Ishikawa (cell line): ENCODE measurements at regions not wholly inside any gene's neighbourhood (a gene's known extent, or its start where the extent isn't known, plus 50 kb on each side); places are given as distances from the start of the nearest gene placed in this dataset.

Source experiments
- CEBPB ChIP-seq: IDR thresholded peaks from 2 replicates; pipeline ENCODE4 v1.6.1; 2012
- CREB1 ChIP-seq: IDR thresholded peaks from 2 replicates; pipeline ENCODE4 v1.6.1; 2012; ENCODE audit warnings: low read depth
- EGR1 ChIP-seq: IDR thresholded peaks from 2 replicates; pipeline ENCODE4 v1.6.1; 2012
- EP300 ChIP-seq: IDR thresholded peaks from 2 replicates; pipeline ENCODE4 v1.6.1; 2012; ENCODE audit warnings: borderline replicate concordance
- FOXM1 ChIP-seq: IDR thresholded peaks from 2 replicates; pipeline ENCODE4 v1.6.1; 2012; ENCODE audit warnings: low read depth, borderline replicate concordance
- NFIC ChIP-seq: IDR thresholded peaks from 2 replicates; pipeline ENCODE4 v1.6.1; 2012
- RAD21 ChIP-seq: IDR thresholded peaks from 2 replicates; pipeline ENCODE4 v1.6.1; 2012; ENCODE audit warnings: low read depth
- TAF1 ChIP-seq: IDR thresholded peaks from 2 replicates; pipeline ENCODE4 v1.6.1; 2012; ENCODE audit warnings: low read depth, mild to moderate bottlenecking
- TCF12 ChIP-seq: IDR thresholded peaks from 2 replicates; pipeline ENCODE4 v1.6.1; 2012; ENCODE audit warnings: low read depth
- TEAD4 ChIP-seq: IDR thresholded peaks from 2 replicates; pipeline ENCODE4 v1.6.1; 2012
- YY1 ChIP-seq: IDR thresholded peaks from 2 replicates; pipeline ENCODE4 v1.6.1; 2012; ENCODE audit warnings: low read depth
- ZBTB7A ChIP-seq: IDR thresholded peaks from 2 replicates; pipeline ENCODE4 v1.6.1; 2012; ENCODE audit warnings: low read depth
- TF ChIP-seq, protein P1 (sequence below): IDR thresholded peaks from 2 replicates; pipeline ENCODE4 v1.6.1; 2012
- TF ChIP-seq, protein P2 (sequence below): IDR thresholded peaks from 2 replicates; pipeline ENCODE4 v1.6.1; 2012; ENCODE audit warnings: low read depth, mild to moderate bottlenecking
- TF ChIP-seq, protein P3 (sequence below): IDR thresholded peaks from 2 replicates; pipeline ENCODE4 v1.6.1; 2012

DNA sequence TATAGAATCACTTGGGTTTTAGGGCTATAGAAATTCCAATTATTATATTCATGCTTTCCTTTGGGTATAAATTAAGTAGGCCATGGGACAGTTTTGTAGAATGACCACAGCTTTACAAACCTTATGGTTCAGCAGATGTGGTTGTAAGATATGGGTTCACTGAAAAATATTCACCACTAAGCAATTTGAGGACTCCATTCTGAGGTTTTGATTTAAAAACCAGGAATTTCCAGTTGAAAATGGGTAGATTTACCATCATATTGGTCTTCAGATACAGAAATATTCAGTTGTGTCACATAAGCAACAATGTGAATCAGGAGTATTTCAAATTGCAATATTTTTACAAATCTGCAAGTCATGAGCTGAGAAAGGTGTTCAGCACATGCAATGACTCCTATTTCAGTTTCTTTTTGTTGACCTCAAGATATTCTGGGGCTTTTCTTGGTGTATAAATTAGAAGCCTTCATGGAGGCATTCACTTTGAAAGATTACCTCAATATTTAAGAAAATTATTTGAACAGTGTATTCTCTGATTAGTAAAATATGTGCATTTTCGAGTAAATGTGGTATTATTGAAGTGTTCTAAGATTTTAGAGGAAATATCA is 218.4 kb upstream of the HCCS start:
- TF ChIP-seq FOXM1, result no peak
- no peak for TF ChIP-seq ZBTB7A
- TF ChIP-seq NFIC, result no peak
- no peak for TF ChIP-seq YY1
- no peak for TF ChIP-seq EP300
- TF ChIP-seq, protein P1, sequence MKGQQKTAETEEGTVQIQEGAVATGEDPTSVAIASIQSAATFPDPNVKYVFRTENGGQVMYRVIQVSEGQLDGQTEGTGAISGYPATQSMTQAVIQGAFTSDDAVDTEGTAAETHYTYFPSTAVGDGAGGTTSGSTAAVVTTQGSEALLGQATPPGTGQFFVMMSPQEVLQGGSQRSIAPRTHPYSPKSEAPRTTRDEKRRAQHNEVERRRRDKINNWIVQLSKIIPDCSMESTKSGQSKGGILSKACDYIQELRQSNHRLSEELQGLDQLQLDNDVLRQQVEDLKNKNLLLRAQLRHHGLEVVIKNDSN, result no peak
- TF ChIP-seq EGR1, result no peak
- no peak for TF ChIP-seq TCF12
- no peak for TF ChIP-seq CEBPB
- no peak for TF ChIP-seq RAD21
- TF ChIP-seq TAF1, result no peak
- TF ChIP-seq, protein P2, sequence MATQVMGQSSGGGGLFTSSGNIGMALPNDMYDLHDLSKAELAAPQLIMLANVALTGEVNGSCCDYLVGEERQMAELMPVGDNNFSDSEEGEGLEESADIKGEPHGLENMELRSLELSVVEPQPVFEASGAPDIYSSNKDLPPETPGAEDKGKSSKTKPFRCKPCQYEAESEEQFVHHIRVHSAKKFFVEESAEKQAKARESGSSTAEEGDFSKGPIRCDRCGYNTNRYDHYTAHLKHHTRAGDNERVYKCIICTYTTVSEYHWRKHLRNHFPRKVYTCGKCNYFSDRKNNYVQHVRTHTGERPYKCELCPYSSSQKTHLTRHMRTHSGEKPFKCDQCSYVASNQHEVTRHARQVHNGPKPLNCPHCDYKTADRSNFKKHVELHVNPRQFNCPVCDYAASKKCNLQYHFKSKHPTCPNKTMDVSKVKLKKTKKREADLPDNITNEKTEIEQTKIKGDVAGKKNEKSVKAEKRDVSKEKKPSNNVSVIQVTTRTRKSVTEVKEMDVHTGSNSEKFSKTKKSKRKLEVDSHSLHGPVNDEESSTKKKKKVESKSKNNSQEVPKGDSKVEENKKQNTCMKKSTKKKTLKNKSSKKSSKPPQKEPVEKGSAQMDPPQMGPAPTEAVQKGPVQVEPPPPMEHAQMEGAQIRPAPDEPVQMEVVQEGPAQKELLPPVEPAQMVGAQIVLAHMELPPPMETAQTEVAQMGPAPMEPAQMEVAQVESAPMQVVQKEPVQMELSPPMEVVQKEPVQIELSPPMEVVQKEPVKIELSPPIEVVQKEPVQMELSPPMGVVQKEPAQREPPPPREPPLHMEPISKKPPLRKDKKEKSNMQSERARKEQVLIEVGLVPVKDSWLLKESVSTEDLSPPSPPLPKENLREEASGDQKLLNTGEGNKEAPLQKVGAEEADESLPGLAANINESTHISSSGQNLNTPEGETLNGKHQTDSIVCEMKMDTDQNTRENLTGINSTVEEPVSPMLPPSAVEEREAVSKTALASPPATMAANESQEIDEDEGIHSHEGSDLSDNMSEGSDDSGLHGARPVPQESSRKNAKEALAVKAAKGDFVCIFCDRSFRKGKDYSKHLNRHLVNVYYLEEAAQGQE, result no peak
- no peak for TF ChIP-seq TEAD4
- TF ChIP-seq CREB1, result no peak
- TF ChIP-seq, protein P3, sequence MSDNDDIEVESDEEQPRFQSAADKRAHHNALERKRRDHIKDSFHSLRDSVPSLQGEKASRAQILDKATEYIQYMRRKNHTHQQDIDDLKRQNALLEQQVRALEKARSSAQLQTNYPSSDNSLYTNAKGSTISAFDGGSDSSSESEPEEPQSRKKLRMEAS, result no peak

DNA sequence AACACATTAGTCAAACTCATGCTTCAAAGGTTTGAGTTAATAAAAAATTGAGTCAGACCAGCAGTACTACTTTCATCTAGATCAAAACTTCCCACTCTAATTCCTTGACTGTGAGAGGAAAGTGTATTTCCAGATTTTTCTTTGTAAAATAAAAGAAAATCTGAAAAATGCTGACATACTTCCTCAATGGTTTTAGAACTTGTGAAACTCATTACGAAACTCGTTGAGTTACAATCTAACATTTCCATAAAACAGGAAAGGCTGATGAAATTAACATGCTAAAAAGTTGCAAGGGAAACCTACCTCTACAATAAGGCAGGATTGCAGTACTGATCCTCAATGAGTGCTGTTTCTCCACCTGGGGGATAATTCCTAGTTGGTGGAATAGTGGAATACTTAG is 217.8 kb upstream of the HCCS start:
- no peak for TF ChIP-seq TEAD4
- TF ChIP-seq CREB1, result no peak
- TF ChIP-seq, protein P3, result no peak
- TF ChIP-seq YY1, result no peak
- TF ChIP-seq NFIC, result no peak
- TF ChIP-seq FOXM1, result no peak
- TF ChIP-seq ZBTB7A, result no peak
- TF ChIP-seq, protein P2, result no peak
- TF ChIP-seq EGR1, result no peak
- TF ChIP-seq EP300, result no peak
- no peak for TF ChIP-seq CEBPB
- TF ChIP-seq TAF1, result no peak
- no peak for TF ChIP-seq RAD21
- no peak for TF ChIP-seq TCF12
- TF ChIP-seq, protein P1, result no peak

DNA sequence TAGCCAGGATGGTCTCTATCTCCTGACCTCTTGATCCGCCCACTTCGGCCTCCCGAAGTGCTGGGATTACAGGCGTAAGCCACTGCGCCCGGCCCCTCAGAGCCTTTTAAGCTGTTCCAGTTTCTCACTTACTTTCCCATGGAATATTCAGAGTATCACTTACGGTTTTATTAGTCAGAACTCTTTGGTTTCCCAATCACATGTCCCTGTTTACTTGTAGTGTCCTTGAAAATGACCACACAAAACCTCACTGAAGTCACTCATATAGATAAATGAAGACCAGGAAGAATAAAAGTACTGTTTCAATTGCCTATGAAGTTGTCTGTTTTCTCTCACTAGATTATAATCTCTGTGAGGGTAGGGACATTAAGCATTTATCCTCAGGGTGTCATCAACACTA is 217.2 kb upstream of the HCCS start:
- no peak for TF ChIP-seq CREB1
- TF ChIP-seq CEBPB, result no peak
- TF ChIP-seq TCF12, result no peak
- no peak for TF ChIP-seq TEAD4
- TF ChIP-seq, protein P2, result no peak
- TF ChIP-seq EP300, result no peak
- no peak for TF ChIP-seq YY1
- TF ChIP-seq, protein P1, result no peak
- no peak for TF ChIP-seq NFIC
- no peak for TF ChIP-seq RAD21
- TF ChIP-seq, protein P3, result no peak
- no peak for TF ChIP-seq ZBTB7A
- TF ChIP-seq EGR1, result no peak
- no peak for TF ChIP-seq FOXM1
- TF ChIP-seq TAF1, result no peak

DNA sequence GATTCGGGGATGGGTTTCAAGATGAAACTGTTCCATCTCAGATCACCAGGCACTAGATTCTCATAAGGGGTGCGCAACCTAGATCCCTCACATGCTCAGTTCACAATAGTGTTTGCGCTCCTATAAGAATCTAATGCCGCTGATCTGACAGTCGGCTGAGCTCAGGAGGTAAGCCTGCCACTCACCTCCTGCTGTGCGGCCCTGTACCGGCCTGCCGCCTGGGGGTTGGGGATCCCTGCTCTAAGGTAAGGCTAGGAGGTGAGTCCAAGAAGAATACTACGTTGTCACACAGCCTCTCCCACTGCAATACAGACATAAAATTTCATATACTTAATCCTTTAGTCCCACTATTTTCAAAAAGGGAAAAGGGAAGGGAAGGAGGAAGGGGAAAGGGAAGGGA is 213.4 kb upstream of the HCCS start:
- no peak for TF ChIP-seq CEBPB
- TF ChIP-seq TEAD4, result no peak
- TF ChIP-seq, protein P1, result no peak
- TF ChIP-seq EGR1, result no peak
- TF ChIP-seq, protein P3, result no peak
- TF ChIP-seq RAD21, result no peak
- TF ChIP-seq NFIC, result no peak
- TF ChIP-seq YY1, result no peak
- no peak for TF ChIP-seq FOXM1
- TF ChIP-seq ZBTB7A, result no peak
- no peak for TF ChIP-seq TCF12
- TF ChIP-seq, protein P2, result no peak
- no peak for TF ChIP-seq CREB1
